HG03354 (cell line): ENCODE measurements at regions not wholly inside any gene's neighbourhood (a gene's known extent, or its start where the extent isn't known, plus 50 kb on each side); places are given as distances from the start of the nearest gene placed in this dataset.

Source experiments
- ATAC-seq: cut with Tn5 transposase; IDR thresholded peaks from one replicate; pipeline ENCODE4 v1.9.1; 2021; ENCODE audit warnings: mild to moderate bottlenecking; ENCODE audit not compliant: unreplicated experiment, poor library complexity, severe bottlenecking

- no peak for ATAC-seq
These were observed 172.5 kb downstream of the FOXA2 start for GRCh38 chr20:22411627-22412450.

- no peak for ATAC-seq
These were observed 173.1 kb downstream of the FOXA2 start for GRCh38 chr20:22411286-22411626.

DNA sequence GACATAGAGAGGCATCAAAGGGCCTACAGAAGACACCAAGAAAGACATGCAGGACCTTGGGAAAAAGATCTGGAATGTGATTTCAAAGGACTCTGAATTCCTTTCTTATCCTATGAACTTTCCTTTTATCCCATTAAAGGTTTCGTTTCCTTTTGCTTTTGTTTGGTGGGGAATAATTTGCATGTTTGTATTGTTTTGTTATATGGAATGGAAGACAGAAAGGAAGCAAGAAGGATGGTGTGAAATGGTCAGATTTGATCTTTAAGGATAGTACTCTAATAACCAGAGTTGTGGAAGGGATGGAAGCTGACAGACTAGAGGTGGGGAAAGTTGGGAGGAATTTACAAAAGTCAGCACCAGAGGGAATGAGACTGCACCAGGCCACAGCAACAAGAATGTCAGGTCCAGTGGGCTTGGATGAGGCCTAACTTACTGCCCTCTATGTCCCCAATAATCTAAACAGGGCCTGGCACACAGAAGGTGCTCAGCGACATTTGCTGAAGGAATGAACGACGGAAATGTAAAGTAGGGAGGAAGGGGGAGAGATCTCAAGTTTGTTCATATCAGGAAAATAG, 173.7 kb downstream of the FOXA2 start:
- no peak for ATAC-seq

- no peak for ATAC-seq
These were observed 175.6 kb downstream of the FOXA2 start for GRCh38 chr20:22408521-22409402.

DNA sequence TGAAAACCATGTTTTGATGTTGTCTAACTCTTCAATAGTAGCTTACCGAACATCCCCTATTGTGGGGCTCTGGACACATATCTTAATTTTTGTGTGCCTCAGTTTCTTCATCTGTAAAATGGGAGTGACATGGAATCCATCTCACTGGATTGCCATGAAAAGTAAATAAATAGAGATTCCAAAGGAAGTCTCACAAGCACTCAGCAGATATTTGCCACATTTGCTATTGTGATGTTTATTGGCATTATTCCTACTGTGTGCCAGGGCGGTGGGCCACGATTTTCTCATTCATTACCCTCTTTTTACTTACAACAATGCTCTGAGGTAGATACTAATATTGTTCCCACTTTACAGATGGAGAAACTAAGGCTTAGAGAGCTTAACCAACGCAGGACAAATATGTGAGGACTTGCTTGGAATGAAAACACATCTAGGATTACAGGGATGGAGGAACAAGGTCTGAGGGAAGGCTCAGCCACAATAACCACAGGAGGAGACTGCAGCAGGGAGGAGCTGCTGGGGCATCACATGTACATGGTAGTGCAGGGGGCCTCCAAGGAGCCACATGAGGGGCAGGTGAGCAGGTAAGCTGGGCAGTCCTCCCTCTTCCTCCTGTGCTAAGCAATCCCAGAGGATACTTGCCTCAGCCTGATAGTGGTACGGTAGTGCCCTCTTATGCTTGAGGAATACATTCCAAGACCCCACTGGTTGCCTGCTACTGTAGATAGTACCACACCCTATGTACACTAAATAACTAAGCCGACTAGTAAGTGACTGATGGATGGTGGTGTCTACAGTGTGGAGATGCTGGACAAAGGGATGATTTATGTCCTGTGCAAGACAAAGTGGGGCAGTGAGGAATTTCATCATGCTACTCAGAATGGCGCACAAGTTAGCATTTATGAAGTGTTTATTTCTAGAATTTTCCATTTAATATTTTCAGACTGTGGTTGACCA, 176.9 kb downstream of the FOXA2 start:
- no peak for ATAC-seq

DNA sequence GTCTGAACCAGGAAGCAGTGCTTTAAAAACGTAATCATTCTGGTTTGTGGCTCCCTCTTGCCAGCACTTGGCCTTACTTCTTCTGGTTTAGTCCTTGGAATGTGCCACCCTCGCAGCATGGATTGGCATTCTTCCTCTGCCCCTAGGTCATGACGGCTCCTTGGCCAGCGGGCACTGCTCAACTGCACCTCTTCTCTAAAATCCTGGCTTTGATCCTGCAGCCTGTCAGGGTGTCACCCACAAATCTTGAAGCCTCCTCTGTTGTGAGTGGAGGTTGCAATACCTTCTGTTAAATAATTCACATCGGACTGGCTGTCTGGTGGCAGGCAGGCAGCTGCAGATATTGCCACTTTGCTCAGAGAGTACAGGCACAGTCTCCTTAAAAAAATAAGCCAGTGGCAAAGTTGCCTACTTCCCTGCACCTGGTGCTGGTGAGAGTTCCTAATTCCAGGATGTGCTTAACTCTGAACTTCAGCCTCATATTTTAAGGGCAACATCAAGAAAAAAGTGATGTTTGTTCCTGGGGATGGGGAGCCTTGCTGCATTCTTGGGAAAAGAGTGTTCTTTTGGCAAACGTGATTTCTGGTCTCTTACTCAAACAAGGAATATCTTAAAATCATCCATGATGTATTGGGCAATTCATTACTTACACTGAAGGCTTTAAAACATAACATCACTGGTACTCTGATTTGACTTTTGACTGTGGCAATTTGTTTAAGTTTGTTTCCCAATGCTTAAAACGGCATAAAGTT, 179.8 kb downstream of the FOXA2 start:
- ATAC-seq = no peak

GRCh38 chr20:22403632-22404361, 180.6 kb downstream of the FOXA2 start:
- ATAC-seq = peak; percentile 76

GRCh38 chr20:22403022-22403631, 181.2 kb downstream of the FOXA2 start:
- ATAC-seq = peak; percentile 37

DNA sequence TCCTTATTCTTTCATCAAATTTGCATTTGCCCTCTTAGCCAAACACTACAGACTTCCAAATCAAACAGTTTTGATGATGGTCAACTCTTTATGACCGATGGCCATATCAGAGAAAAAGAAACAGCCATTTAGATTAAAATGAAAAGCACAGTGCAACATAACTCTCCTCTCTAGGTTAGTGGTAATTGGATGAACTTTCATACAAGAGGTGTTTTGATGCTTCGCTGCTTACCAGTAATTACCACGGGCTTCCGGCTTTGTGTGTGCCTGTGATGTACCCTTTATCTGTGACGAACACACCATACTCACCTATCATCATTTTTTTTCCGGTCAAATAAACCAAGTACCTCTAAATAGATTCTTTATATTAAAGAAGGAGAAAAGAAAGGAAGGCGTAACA, 181.8 kb downstream of the FOXA2 start:
- no peak for ATAC-seq

GRCh38 chr20:22400440-22400839, 183.9 kb downstream of the FOXA2 start:
- no peak for ATAC-seq

- ATAC-seq = no peak
These were observed 189.8 kb downstream of the FOXA2 start for GRCh38 chr20:22394583-22394982.

DNA sequence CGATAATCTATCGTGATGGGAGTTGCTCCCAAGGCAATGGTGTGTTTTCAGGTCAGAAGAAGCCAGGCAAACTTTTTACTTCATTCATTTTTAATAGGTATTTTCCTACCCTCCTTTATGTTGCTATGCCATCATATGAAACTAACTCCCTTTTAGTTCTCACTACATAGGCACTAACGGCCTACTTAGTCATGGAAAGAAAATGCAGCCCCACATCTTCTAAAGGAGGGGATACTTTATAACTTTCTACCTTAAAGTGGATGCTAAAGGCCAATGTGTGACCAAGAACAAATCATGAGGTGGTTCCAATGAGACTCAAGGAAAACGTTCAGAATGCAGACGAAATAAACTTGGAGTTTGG, 193.8 kb downstream of the FOXA2 start:
- ATAC-seq = no peak

GRCh38 chr20:22389836-22390542, 194.4 kb downstream of the FOXA2 start:
- ATAC-seq = no peak

DNA sequence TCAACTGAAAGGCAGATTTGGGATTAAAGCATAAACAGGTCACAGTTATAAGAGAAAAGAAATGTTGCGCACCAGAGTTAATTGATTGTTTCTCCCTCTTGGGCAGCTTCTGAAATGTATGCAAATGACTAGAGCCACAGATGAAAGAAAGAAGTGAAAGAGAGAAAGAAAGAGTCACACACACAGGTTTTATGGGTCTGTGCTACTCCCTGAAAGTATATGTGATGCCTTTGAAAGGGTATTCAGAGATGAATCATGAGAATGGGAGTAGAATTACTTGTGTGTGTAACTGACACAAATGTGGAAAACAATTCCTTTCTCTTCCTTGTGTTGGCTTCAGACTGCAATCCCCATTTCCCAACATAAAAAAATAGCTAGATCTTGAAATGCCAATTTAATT, 196.9 kb downstream of the FOXA2 start:
- ATAC-seq = no peak

GRCh38 chr20:22386306-22386623, 198.1 kb downstream of the FOXA2 start:
- no peak for ATAC-seq

DNA sequence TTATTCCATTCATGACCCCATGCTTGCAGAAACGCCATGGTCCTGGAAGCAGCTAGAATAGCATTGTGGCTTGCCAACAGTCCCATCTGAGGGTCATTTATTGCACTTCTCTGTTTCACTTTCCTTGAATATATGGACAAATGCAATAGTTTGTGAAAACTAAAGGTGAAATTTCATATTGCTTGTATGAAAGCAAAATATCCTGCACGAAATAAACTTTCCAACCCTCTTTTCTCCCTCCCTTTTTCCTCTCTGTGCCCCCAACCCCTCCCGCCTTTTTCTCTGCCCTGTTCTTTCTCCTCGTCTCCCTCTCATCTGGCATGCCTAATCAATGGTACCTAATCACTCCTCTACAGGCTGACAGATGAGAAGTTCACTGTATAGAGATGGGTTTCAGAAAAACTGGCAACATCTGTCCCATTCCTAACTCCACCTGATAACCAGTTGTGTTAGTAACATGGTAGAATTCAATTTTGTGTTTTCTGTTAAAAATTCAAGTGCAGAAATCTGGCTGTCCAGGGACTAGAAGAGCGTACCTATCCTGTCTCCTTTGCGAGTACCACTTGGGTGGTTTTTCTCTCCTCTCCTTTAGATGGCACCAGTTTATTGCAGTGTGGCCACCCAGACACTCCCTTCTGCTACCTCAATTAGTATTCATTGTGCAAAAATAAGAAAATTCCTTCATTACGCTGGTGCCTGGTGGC, 198.6 kb downstream of the FOXA2 start:
- no peak for ATAC-seq

GRCh38 chr20:22384978-22385377, 199.4 kb downstream of the FOXA2 start:
- no peak for ATAC-seq
